ENCODE measurements at regions not wholly inside any gene's neighbourhood (a gene's known extent, or its start where the extent isn't known, plus 50 kb on each side); places are given as distances from the start of the nearest gene placed in this dataset.
"Not testable (repeated sequence)": the region's sequence is repeated elsewhere in the genome, so short reads cannot be mapped to it uniquely, and the experiment has no call there.

- not testable (repeated sequence) for TF ChIP-seq CTCF, POLR2A (IDR thresholded peaks at IDR 0.05)
Observed at GRCh38 chr17:15833890-15834289, 101.8 kb downstream of the TBC1D26 start.
